Keratinocyte (primary cell): ENCODE measurements at regions not wholly inside any gene's neighbourhood (a gene's known extent, or its start where the extent isn't known, plus 50 kb on each side); places are given as distances from the start of the nearest gene placed in this dataset.

Experiments
- DNase-seq: peaks from one replicate; pipeline ENCODE4 v3.0.0-alpha.2; 2011; ENCODE audit warnings: low read depth, missing footprints, low spot score
- FAIRE-seq: peaks from 2 replicates; lab custom pipeline; 2011; peaks lifted over from hg19 to GRCh38; lab: Jason Lieb, UNC
- H2AFZ ChIP-seq: 2 replicates; pipeline ENCODE4 v1.6.0; 2012; ENCODE audit warnings: low read length, control low read depth, inconsistent platforms; ENCODE audit not compliant: control insufficient read depth
- H3K27ac ChIP-seq: 2 replicates; pipeline ENCODE4 v1.5.1; 2011; ENCODE audit warnings: low read length; ENCODE audit not compliant: control insufficient read depth, insufficient read depth
- H3K27me3 ChIP-seq: 3 replicates; pipeline ENCODE4 v1.6.0; 2011; ENCODE audit warnings: low read length; ENCODE audit not compliant: control insufficient read depth, insufficient read depth; ENCODE audit errors: extremely low read depth
- H3K36me3 ChIP-seq, 2 experiments: 2 replicates in 1 of 2; 3 replicates in 1 of 2; pipeline ENCODE4 v1.5.1; 2011; ENCODE audit warnings: low read length in 2 of 2, mild to moderate bottlenecking in 1 of 2; ENCODE audit not compliant: control insufficient read depth in 2 of 2, insufficient read depth in 2 of 2; ENCODE audit errors: extremely low read depth in 1 of 2
- H3K4me1 ChIP-seq: 3 replicates; pipeline ENCODE4 v1.5.1; 2011; ENCODE audit warnings: low read length; ENCODE audit not compliant: control insufficient read depth, insufficient read depth; ENCODE audit errors: extremely low read depth
- H3K4me2 ChIP-seq: 3 replicates; pipeline ENCODE4 v1.6.0; 2011; ENCODE audit warnings: low read depth, low read length; ENCODE audit not compliant: control insufficient read depth, insufficient read depth; ENCODE audit errors: extremely low read depth
- H3K4me3 ChIP-seq, 3 experiments: fragments of 200-600 bp in 1 of 3; sonication (generic) in 1 of 3; 2 replicates in 2 of 3; 3 replicates in 1 of 3; pipeline ENCODE4 v1.5.1; 2011 to 2016; ENCODE audit warnings: low read length in 3 of 3, mild to moderate bottlenecking in 3 of 3, control low read depth in 2 of 3, inconsistent platforms in 1 of 3, low read depth in 1 of 3, mixed read lengths in 1 of 3, mixed run types in 1 of 3, moderate library complexity in 1 of 3; ENCODE audit not compliant: control insufficient read depth in 2 of 3, insufficient read depth in 2 of 3; ENCODE audit errors: extremely low read depth in 1 of 3
- H3K79me2 ChIP-seq: 2 replicates; pipeline ENCODE4 v1.6.0; 2012; ENCODE audit warnings: low read length; ENCODE audit not compliant: control insufficient read depth, insufficient read depth
- H3K9ac ChIP-seq: 3 replicates; pipeline ENCODE4 v1.6.0; 2011; ENCODE audit warnings: low read length; ENCODE audit not compliant: control insufficient read depth, insufficient read depth; ENCODE audit errors: extremely low read depth
- H3K9me1 ChIP-seq: 3 replicates; pipeline ENCODE4 v1.6.0; 2011; ENCODE audit warnings: low read length; ENCODE audit not compliant: control insufficient read depth, insufficient read depth; ENCODE audit errors: extremely low read depth
- H3K9me3 ChIP-seq: 2 replicates; pipeline ENCODE4 v1.5.1; 2012; ENCODE audit warnings: low read depth, low read length; ENCODE audit not compliant: control insufficient read depth
- H4K20me1 ChIP-seq: 3 replicates; pipeline ENCODE4 v1.6.0; 2011; ENCODE audit warnings: low read length; ENCODE audit not compliant: control insufficient read depth, insufficient read depth; ENCODE audit errors: extremely low read depth
- EZH2 ChIP-seq: IDR thresholded peaks from one replicate; pipeline ENCODE4 v1.6.1; 2012; ENCODE audit warnings: inconsistent platforms, mild to moderate bottlenecking, low read length, moderate library complexity
- dilution Hi-C: fragments of 300-500 bp; cut with MboI; formaldehyde crosslinking; loops from one replicate; pipeline ENCODE4 v1.7.0; 2020; ENCODE audit warnings: low sequenced_read_pairs; ENCODE audit not compliant: extremely low pct_ligation_motif_present
- TF ChIP-seq, protein P1 (sequence below), 3 experiments: IDR thresholded peaks in 1 of 3; conservative IDR thresholded peaks in 1 of 3; optimal IDR thresholded peaks in 1 of 3; 2 replicates in 2 of 3; 3 replicates in 1 of 3; pipeline versions ENCODE3 to v1.5.1; 2011; ENCODE audit warnings: low read length in 3 of 3, mild to moderate bottlenecking in 3 of 3, moderate library complexity in 2 of 3, control low read depth in 1 of 3, inconsistent platforms in 1 of 3; ENCODE audit not compliant: insufficient read depth in 2 of 3; ENCODE audit errors: extremely low read depth in 1 of 3

DNA sequence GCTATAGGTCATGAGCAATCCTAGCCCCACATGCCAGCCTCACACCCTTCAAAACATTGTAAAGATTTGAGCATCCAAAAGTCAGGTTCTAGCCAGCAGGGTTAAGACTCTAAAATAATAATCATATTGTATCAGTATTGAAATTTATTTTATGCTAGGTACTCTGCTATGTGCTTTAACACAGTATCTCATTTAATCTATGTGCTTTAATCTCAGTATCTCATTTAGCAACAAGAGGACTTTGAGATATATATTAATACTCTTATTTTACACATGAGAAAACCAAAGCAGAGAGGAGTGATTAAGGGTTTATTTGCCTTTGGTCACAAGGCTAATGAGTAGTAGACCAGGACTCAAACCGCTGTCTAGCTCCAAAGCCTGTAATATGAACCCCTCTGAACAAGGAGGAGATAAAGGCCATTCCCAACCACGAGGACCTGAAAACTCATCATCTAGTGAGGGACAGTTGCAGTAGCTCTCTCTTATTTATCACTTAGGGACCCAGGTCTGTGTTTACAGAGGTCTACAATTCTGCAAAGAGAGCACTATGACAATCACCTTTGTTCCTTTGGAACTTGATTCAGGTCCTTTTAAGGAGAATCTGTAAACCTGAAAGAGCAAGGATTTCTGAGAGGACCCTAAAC, 116.5 kb upstream of the SERTAD2 start:
- H3K4me2 ChIP-seq: peak overlapping the region; percentile 52
- no peaks in the 10 kb centered on the region for H3K27me3 ChIP-seq
- H3K36me3 ChIP-seq: no peaks in the 10 kb centered on the region
- H4K20me1 ChIP-seq: no peaks in the 10 kb centered on the region
- dilution Hi-C loops: no loop called here
- FAIRE-seq: no peak
- H3K27ac ChIP-seq: no peak overlapping the region
- H3K79me2 ChIP-seq: no peaks in the 10 kb centered on the region
- no peak overlapping the region for H3K4me3 ChIP-seq
- H2AFZ ChIP-seq: no peak overlapping the region
- no peak for TF ChIP-seq EZH2
- TF ChIP-seq, protein P1, sequence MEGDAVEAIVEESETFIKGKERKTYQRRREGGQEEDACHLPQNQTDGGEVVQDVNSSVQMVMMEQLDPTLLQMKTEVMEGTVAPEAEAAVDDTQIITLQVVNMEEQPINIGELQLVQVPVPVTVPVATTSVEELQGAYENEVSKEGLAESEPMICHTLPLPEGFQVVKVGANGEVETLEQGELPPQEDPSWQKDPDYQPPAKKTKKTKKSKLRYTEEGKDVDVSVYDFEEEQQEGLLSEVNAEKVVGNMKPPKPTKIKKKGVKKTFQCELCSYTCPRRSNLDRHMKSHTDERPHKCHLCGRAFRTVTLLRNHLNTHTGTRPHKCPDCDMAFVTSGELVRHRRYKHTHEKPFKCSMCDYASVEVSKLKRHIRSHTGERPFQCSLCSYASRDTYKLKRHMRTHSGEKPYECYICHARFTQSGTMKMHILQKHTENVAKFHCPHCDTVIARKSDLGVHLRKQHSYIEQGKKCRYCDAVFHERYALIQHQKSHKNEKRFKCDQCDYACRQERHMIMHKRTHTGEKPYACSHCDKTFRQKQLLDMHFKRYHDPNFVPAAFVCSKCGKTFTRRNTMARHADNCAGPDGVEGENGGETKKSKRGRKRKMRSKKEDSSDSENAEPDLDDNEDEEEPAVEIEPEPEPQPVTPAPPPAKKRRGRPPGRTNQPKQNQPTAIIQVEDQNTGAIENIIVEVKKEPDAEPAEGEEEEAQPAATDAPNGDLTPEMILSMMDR (optimal IDR thresholded peaks at IDR 0.05 in 1 of 3, IDR thresholded peaks at IDR 0.05 in 1 of 3, conservative IDR thresholded peaks at IDR 0.05 in 1 of 3; ENCODE audit: extremely low read depth in 1 of 3, insufficient read depth in 2 of 3, low read length in 3 of 3): no peak
- H3K9ac ChIP-seq: peak overlapping the region; percentile 46
- no peaks in the 10 kb centered on the region for H3K9me1 ChIP-seq
- peaks cover 34% of the 10 kb centered on the region for H3K4me1 ChIP-seq
- H3K9me3 ChIP-seq: no peaks in the 10 kb centered on the region
- no peak for DNase-seq

- Histone ChIP-seq H3K27me3 (no peaks in the 10 kb centered on the region), H3K36me3 (no peaks in the 10 kb centered on the region), H3K4me1 (peaks cover 34% of the 10 kb centered on the region), H3K9me3 (no peaks in the 10 kb centered on the region), H3K9ac (peak overlapping the region; percentile 46), H3K4me2 (peak overlapping the region; percentile 52), H3K27ac (no peak overlapping the region), H3K9me1 (no peaks in the 10 kb centered on the region), H3K4me3 (no peak overlapping the region), H2AFZ (no peak overlapping the region), H4K20me1 (no peaks in the 10 kb centered on the region), H3K79me2 (no peaks in the 10 kb centered on the region)
- peak; percentile 98 for FAIRE-seq
- no peak for DNase-seq
- TF ChIP-seq, protein P1 (optimal IDR thresholded peaks at IDR 0.05 in 1 of 3, IDR thresholded peaks at IDR 0.05 in 1 of 3, conservative IDR thresholded peaks at IDR 0.05 in 1 of 3; ENCODE audit: extremely low read depth in 1 of 3, insufficient read depth in 2 of 3, low read length in 3 of 3): peak; percentile 19 to 54 (median 33)
- TF ChIP-seq EZH2: no peak
- dilution Hi-C loops: no loop called here
Observed at GRCh38 chr2:64770781-64771334, 117.1 kb upstream of the SERTAD2 start.
